DOHH2 (cell line): ENCODE measurements at regions not wholly inside any gene's neighbourhood (a gene's known extent, or its start where the extent isn't known, plus 50 kb on each side); places are given as distances from the start of the nearest gene placed in this dataset.

Experiments
- H3F3A ChIP-seq: fragments of 200-600 bp; sonication (generic), shearing (Covaris generic); 2 replicates; pipeline ENCODE4 v1.6.0; 2016; ENCODE audit warnings: antibody characterized with exemption, mild to moderate bottlenecking; ENCODE audit not compliant: control insufficient read depth, insufficient read depth
- H3K27ac ChIP-seq: fragments of 200-600 bp; sonication (generic); 2 replicates; pipeline ENCODE4 v1.5.1; 2014; ENCODE audit warnings: low read depth, mild to moderate bottlenecking, low read length, moderate library complexity
- H3K27me3 ChIP-seq: fragments of 200-600 bp; sonication (generic); 2 replicates; pipeline ENCODE4 v1.6.1; 2014; ENCODE audit warnings: mild to moderate bottlenecking, low read length, mixed read lengths; ENCODE audit not compliant: control insufficient read depth
- H3K36me3 ChIP-seq: fragments of 200-600 bp; sonication (generic); 2 replicates; pipeline ENCODE4 v1.6.1; 2014; ENCODE audit warnings: mild to moderate bottlenecking, low read length, moderate library complexity, mixed read lengths; ENCODE audit not compliant: control insufficient read depth
- H3K4me1 ChIP-seq: fragments of 200-600 bp; sonication (generic); 2 replicates; pipeline ENCODE4 v1.6.1; 2014; ENCODE audit warnings: mild to moderate bottlenecking, low read length, mixed read lengths; ENCODE audit not compliant: control insufficient read depth
- H3K4me2 ChIP-seq: fragments of 200-600 bp; sonication (generic); 2 replicates; pipeline ENCODE4 v1.6.0; 2014; ENCODE audit warnings: mild to moderate bottlenecking, low read length, moderate library complexity
- H3K4me3 ChIP-seq: fragments of 200-600 bp; sonication (generic); 2 replicates; pipeline ENCODE4 v1.5.1; 2014; ENCODE audit warnings: mild to moderate bottlenecking, low read length, mixed read lengths
- H3K79me2 ChIP-seq: fragments of 200-600 bp; sonication (generic); 2 replicates; pipeline ENCODE4 v1.6.1; 2014; ENCODE audit warnings: mild to moderate bottlenecking, low read length, mixed read lengths; ENCODE audit not compliant: control insufficient read depth
- H3K9me2 ChIP-seq: fragments of 200-600 bp; sonication (generic); replicated peaks from 2 replicates; pipeline ENCODE4 v1.6.1; 2014; ENCODE audit warnings: mild to moderate bottlenecking, low read length, mixed read lengths; ENCODE audit not compliant: control insufficient read depth
- H3K9me3 ChIP-seq: fragments of 200-600 bp; sonication (generic); 2 replicates; pipeline ENCODE4 v1.6.1; 2014; ENCODE audit warnings: antibody characterized with exemption, low read length, mixed read lengths; ENCODE audit not compliant: control insufficient read depth, insufficient read depth
- H4K20me1 ChIP-seq: fragments of 200-600 bp; sonication (generic); 2 replicates; pipeline ENCODE4 v1.6.0; 2014; ENCODE audit warnings: low read depth, mild to moderate bottlenecking, antibody characterized with exemption, low read length, moderate library complexity; ENCODE audit not compliant: control insufficient read depth, insufficient read depth
- EZH2phosphoT487 ChIP-seq: fragments of 200-600 bp; sonication (generic); IDR thresholded peaks from 2 replicates; pipeline ENCODE4 v1.6.1; 2017; ENCODE audit warnings: borderline replicate concordance, mild to moderate bottlenecking, antibody characterized with exemption, low read length, moderate library complexity, mixed read lengths
- TF ChIP-seq, protein P1 (sequence below): fragments of 200-600 bp; sonication (generic); IDR thresholded peaks from one replicate; pipeline ENCODE4 v1.5.1; 2014; ENCODE audit warnings: antibody characterized with exemption, mild to moderate bottlenecking, low read depth, low read length; ENCODE audit not compliant: poor library complexity, severe bottlenecking

DNA sequence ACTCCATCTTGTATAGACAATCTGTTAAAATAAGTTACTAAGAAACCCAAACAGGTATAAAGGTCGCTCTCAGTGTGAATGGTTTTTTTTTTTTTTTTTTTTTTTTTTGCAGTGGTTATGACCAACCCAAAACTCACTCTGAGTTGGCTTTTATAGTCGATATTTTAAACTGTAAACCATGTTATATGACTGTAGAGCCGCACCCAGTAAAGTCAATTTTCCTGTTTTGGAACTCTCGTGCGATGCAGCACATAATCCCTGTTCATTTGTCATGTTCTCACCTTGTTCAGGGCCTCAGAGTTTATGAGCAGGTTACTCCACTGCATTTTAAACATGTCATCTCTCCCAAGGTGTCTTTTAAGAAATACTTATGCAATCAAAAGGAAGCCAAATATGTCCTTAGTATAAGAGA, 112.5 kb downstream of the KLF5 start:
- Histone ChIP-seq H3K36me3 (no peaks in the 10 kb centered on the region), H3K79me2 (no peaks in the 10 kb centered on the region), H4K20me1 (no peaks in the 10 kb centered on the region), H3K4me2 (no peak overlapping the region), H3K4me3 (no peak overlapping the region), H3K9me2 (no peaks in the 10 kb centered on the region), H3F3A (no peaks in the 10 kb centered on the region), H3K27me3 (no peaks in the 10 kb centered on the region; the same call in 1 of the 2 replicates), H3K9me3 (no peaks in the 10 kb centered on the region), H3K27ac (no peak overlapping the region), H3K4me1 (peaks cover 4% of the 10 kb centered on the region; the same call in 1 of the 2 replicates)
- TF ChIP-seq, protein P1, sequence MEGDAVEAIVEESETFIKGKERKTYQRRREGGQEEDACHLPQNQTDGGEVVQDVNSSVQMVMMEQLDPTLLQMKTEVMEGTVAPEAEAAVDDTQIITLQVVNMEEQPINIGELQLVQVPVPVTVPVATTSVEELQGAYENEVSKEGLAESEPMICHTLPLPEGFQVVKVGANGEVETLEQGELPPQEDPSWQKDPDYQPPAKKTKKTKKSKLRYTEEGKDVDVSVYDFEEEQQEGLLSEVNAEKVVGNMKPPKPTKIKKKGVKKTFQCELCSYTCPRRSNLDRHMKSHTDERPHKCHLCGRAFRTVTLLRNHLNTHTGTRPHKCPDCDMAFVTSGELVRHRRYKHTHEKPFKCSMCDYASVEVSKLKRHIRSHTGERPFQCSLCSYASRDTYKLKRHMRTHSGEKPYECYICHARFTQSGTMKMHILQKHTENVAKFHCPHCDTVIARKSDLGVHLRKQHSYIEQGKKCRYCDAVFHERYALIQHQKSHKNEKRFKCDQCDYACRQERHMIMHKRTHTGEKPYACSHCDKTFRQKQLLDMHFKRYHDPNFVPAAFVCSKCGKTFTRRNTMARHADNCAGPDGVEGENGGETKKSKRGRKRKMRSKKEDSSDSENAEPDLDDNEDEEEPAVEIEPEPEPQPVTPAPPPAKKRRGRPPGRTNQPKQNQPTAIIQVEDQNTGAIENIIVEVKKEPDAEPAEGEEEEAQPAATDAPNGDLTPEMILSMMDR = no peak
- no peak for TF ChIP-seq EZH2phosphoT487

GRCh38 chr13:73169971-73170370, 111.2 kb downstream of the KLF5 start:
- Histone ChIP-seq H4K20me1 (no peaks in the 10 kb centered on the region), H3K9me2 (no peaks in the 10 kb centered on the region), H3K36me3 (no peaks in the 10 kb centered on the region), H3K4me3 (no peak overlapping the region), H3K4me2 (no peak overlapping the region), H3K9me3 (no peaks in the 10 kb centered on the region), H3F3A (no peaks in the 10 kb centered on the region), H3K79me2 (no peaks in the 10 kb centered on the region), H3K27me3 (no peaks in the 10 kb centered on the region; the same call in 1 of the 2 replicates), H3K27ac (no peak overlapping the region), H3K4me1 (peaks cover 4% of the 10 kb centered on the region; the same call in 1 of the 2 replicates)
- TF ChIP-seq, protein P1 = no peak
- no peak for TF ChIP-seq EZH2phosphoT487

DNA sequence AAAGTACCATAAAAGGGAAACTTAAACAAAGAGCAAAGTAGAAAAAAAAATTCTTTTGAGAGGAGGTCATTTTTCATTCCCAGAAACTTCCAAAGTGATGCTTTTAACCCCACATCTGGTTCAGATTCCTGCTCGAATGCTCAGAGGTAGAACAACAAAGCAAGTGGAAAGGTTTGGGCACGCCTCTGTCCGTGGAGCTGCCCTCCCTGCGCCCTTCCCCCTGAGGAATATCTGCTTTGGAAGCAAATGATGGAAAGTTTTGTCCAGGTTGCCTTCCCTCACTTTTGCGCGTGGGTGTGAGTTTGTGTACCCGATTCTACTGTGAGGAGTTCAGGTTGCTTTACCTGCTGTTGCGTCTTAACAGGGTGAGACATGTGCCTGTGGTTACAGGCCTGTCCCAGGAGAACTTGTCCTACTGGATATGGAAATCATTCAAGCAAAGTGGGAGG, 110.2 kb downstream of the KLF5 start:
- Histone ChIP-seq H3K79me2 (no peaks in the 10 kb centered on the region), H3K4me1 (peaks cover 4% of the 10 kb centered on the region; the same call in 1 of the 2 replicates), H3K9me3 (no peaks in the 10 kb centered on the region), H3K4me3 (no peak overlapping the region), H3K4me2 (no peak overlapping the region), H3K27me3 (no peaks in the 10 kb centered on the region), H4K20me1 (no peaks in the 10 kb centered on the region), H3K36me3 (no peaks in the 10 kb centered on the region), H3F3A (no peaks in the 10 kb centered on the region), H3K27ac (no peak overlapping the region), H3K9me2 (no peaks in the 10 kb centered on the region)
- TF ChIP-seq, protein P1 = no peak
- no peak for TF ChIP-seq EZH2phosphoT487
